Fibroblast of mammary gland (primary cell): ENCODE measurements at regions not wholly inside any gene's neighbourhood (a gene's known extent, or its start where the extent isn't known, plus 50 kb on each side); places are given as distances from the start of the nearest gene placed in this dataset.
A peak's percentile ranks its signal among the peaks of the same experiment; 100 is the strongest.

Experiments used
- DNase-seq: peaks from one replicate; pipeline ENCODE4 v3.0.0-alpha.2; 2010; ENCODE audit warnings: low read depth
- H3K4me3 ChIP-seq: 2 replicates; pipeline ENCODE4 v1.5.1; 2011; ENCODE audit warnings: low read depth, mild to moderate bottlenecking, low read length, moderate library complexity; ENCODE audit not compliant: control insufficient read depth
- TF ChIP-seq, protein P1 (sequence below): conservative IDR thresholded peaks from 2 replicates; pipeline ENCODE4 v1.5.1; 2011; ENCODE audit warnings: low read depth, low read length, inconsistent platforms; ENCODE audit not compliant: control insufficient read depth, insufficient read depth

DNA sequence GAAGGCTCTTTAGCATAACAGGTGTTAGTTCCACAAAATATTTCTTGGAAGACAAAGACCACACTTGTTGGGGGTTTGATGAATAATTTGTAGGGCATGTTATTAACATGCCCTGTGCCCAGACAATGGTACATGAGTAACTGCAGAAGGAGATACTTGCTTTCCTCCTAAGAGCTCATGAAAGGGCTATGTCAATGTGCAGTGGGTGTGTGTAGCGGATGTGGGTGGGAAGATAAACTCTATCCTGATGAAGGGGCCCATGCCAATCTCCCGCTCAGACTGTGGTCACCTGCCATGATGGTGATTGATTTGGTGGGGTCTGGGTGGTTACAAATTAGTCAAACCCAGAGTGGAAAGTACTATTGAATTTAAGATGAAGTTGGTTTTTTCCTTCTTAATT, 69.8 kb upstream of the DNAH14 start:
- DNase-seq: no peak
- no peak overlapping the region for H3K4me3 ChIP-seq
- TF ChIP-seq, protein P1, sequence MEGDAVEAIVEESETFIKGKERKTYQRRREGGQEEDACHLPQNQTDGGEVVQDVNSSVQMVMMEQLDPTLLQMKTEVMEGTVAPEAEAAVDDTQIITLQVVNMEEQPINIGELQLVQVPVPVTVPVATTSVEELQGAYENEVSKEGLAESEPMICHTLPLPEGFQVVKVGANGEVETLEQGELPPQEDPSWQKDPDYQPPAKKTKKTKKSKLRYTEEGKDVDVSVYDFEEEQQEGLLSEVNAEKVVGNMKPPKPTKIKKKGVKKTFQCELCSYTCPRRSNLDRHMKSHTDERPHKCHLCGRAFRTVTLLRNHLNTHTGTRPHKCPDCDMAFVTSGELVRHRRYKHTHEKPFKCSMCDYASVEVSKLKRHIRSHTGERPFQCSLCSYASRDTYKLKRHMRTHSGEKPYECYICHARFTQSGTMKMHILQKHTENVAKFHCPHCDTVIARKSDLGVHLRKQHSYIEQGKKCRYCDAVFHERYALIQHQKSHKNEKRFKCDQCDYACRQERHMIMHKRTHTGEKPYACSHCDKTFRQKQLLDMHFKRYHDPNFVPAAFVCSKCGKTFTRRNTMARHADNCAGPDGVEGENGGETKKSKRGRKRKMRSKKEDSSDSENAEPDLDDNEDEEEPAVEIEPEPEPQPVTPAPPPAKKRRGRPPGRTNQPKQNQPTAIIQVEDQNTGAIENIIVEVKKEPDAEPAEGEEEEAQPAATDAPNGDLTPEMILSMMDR: no peak

DNA sequence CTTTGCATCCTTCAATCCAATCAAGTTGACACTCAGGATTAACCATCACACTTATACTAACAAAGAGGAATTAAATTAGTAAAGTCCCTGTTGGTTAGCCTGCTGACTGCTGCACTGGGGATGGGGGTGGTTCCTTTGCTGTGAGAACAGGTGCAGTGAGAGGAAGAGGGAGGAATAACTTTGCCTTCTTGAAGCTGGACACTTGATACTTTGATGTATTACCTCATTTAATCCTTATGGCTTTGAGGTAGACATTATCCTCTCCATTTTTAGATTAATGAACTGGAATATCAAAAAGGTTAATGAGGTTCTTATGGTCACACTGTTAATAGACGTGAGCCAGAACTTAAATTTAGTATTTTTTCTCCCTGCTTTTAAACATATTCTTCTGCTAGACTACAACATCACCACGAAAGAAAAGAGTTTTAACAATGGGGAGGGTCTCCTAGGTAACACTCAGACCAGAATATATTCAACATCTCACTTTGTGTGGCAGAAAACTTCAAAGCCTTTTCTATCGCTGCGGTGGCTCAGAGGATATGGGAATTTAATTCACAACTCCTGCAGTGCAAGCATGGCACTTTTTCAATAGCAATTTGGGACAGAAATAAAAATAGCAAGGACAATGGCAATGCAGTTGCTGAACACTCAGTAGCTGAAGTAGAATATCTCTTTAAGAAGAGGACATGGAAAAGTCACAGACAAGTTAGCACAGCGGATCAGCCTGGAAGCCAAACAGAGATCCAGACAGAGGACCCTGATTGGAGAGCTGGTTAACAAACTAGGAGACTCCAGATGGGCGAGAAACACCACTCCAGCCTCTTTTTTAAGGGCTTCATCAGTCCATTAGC, 68.8 kb upstream of the DNAH14 start:
- no peak for DNase-seq
- TF ChIP-seq, protein P1: no peak
- no peak overlapping the region for H3K4me3 ChIP-seq

DNA sequence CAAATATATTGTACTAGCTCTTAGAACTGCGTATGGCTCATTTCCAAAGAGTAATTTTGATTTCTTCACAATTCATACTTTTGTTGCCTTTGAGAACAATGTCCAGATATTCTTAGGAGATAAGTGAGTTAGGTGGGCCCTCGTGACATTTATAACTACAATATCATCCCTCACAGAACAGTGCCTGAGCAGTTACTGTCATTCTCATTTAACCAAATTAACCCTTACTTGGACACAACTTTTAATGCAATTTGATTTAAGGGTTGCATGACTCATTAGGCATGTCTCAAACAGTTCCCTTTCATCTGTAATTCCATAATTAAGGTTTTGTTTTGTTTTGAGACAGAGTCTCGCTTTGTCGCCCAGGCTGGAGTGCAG, 68.1 kb upstream of the DNAH14 start:
- TF ChIP-seq, protein P1: no peak
- DNase-seq: no peak
- no peak overlapping the region for H3K4me3 ChIP-seq

DNA sequence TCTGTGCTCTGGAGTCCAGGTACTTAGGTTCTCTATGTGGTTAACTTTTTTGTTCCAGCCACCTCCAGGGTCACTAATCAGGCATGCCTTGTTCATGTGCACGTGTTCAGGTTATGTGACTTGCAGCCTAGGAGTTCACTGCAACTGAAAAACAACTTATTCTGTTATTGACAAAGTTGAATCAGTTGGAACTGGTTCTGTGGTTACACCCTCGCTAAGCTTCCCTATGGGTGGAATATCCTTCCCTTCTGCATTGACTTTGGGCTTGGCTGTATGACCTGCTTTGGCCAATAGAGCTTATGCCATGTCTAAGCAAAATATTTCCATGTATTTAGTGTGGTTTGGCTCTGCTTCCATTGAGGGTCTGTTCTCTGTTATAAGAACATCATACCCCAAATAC, 66.0 kb upstream of the DNAH14 start:
- DNase-seq: no peak
- H3K4me3 ChIP-seq: no peak overlapping the region
- TF ChIP-seq, protein P1: no peak

DNA sequence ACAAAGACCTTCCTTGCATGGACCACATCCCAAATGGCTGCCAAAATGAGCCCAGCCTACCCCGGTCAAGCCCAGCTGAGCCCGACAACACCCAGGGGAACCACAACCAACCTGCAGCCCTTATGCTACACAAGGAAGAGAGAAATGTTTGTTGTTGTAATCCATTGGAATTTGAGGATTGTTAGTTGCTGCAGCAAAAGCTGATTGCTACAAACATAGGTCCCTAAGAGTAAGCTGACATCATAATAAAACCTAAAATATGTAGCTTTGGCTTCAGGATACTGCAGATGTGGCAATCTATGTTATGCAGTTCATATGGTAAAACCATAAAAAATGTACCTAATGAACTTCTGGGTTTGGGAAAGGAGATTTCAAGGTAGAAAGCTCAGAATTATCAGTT, 65.5 kb upstream of the DNAH14 start:
- TF ChIP-seq, protein P1: no peak
- peak; percentile 30 for DNase-seq
- no peak overlapping the region for H3K4me3 ChIP-seq

DNA sequence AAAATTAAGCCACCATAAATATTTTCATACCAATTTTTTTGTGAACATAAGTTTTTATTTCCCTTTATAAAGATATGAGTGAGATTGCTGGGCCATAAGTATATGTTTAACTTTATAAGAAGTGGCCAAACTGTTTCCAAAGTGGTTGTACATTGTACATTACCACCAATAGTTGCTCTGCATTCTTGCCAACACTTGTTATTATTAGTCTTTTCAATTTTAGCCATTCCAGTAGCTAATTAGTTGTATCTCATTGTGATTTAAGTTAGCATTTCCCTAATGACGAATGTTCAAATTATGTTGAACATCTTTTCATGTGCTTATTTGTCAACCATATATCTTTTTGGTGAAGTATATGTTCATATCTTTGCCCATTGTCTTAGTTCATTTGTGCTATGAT, 64.0 kb upstream of the DNAH14 start:
- no peak for DNase-seq
- H3K4me3 ChIP-seq: no peak overlapping the region
- TF ChIP-seq, protein P1: no peak

DNA sequence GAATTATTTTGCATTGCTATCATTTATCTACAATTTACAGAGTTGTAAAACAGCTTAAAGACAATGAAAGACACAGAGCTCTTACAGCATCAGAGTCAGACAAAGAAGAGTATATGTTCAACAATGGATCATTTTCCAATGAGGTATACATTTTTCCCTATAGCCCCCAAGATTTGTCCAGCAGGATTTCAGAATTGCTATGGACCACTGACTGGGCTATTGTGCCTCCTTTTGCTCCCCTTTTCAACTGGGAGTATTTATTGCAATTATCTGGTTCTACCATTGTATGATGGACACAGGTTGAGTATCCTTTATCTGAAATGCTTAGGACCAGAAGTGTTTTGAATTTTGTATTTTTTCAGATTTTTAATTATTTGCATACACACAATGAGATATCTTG, 62.5 kb upstream of the DNAH14 start:
- no peak for DNase-seq
- TF ChIP-seq, protein P1: no peak
- H3K4me3 ChIP-seq: no peak overlapping the region
